Naive B cell (primary cell): ENCODE measurements at regions not wholly inside any gene's neighbourhood (a gene's known extent, or its start where the extent isn't known, plus 50 kb on each side); places are given as distances from the start of the nearest gene placed in this dataset.
"Not testable (repeated sequence)": the region's sequence is repeated elsewhere in the genome, so short reads cannot be mapped to it uniquely, and the experiment has no call there.

Experiments used
- ATAC-seq, 2 donors: fragments of 150-1000 bp; cut with Tn5 transposase; 2 replicates each; pipeline ENCODE4 v1.10.0; 2021; ENCODE audit warnings: low read depth in 2 of 2, mild to moderate bottlenecking in 2 of 2, moderate library complexity in 2 of 2
- DNase-seq: peaks from one replicate; pipeline ENCODE4 v3.0.0; 2022
- H3K27ac Mint-ChIP-seq, 6 donors: one replicate each; pipeline ENCODE4 v1.8.0; 2020 to 2022; ENCODE audit warnings: mild to moderate bottlenecking in 6 of 6, mixed read lengths in 6 of 6, moderate library complexity in 5 of 6, inconsistent platforms in 2 of 6
- H3K27me3 Mint-ChIP-seq, 3 donors: one replicate each; pipeline ENCODE4 v1.8.0; 2021 to 2022; ENCODE audit warnings: mixed read lengths in 3 of 3, mild to moderate bottlenecking in 1 of 3
- H3K36me3 Mint-ChIP-seq, 2 donors: one replicate each; pipeline ENCODE4 v1.8.0; 2020 to 2022; ENCODE audit warnings: mixed read lengths in 2 of 2, inconsistent platforms in 1 of 2, mild to moderate bottlenecking in 1 of 2
- H3K4me1 Mint-ChIP-seq, 3 donors: one replicate each; pipeline ENCODE4 v1.8.0; 2020 to 2022; ENCODE audit warnings: mixed read lengths in 3 of 3, inconsistent platforms in 1 of 3, mild to moderate bottlenecking in 1 of 3, moderate library complexity in 1 of 3
- H3K4me3 Mint-ChIP-seq, 8 donors: one replicate each; pipeline ENCODE4 v1.8.0; 2020 to 2022; ENCODE audit warnings: mild to moderate bottlenecking in 8 of 8, mixed read lengths in 8 of 8, moderate library complexity in 8 of 8, inconsistent platforms in 2 of 8
- H3K9me3 Mint-ChIP-seq, 7 donors: one replicate each; pipeline ENCODE4 v1.8.0; 2020 to 2022; ENCODE audit warnings: mixed read lengths in 7 of 7, mild to moderate bottlenecking in 5 of 7, inconsistent platforms in 2 of 7, moderate library complexity in 1 of 7

DNA sequence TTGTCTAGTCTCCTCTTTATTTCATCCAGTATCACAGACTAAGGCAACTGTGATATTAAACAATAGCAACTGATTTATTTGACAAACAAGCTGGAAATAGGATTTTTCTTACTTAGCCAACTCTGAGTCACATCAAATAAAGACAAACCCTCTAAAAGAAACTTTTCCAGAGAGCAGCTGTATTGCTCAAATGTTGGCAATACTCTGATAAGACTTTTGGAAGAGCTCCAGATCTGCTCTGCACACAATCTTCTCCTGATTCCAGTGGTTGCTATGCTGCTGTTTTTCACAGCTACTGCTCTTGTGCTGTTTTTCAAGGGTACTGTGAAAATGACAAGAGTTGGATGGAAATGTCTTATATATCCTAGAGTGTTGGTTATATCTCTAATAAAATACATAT, 1479.2 kb downstream of the SLITRK5 start:
- Mint-ChIP-seq H3K4me3 (no peak overlapping the region), H3K4me1 (no peaks in the 10 kb centered on the region), H3K27me3 (no peaks in the 10 kb centered on the region), H3K36me3 (no peaks in the 10 kb centered on the region), H3K9me3 (peaks cover 0 to 26% (median 6%) of the 10 kb centered on the region in 7 donors), H3K27ac (no peak overlapping the region)
- ATAC-seq (no peak), DNase-seq (no peak)

DNA sequence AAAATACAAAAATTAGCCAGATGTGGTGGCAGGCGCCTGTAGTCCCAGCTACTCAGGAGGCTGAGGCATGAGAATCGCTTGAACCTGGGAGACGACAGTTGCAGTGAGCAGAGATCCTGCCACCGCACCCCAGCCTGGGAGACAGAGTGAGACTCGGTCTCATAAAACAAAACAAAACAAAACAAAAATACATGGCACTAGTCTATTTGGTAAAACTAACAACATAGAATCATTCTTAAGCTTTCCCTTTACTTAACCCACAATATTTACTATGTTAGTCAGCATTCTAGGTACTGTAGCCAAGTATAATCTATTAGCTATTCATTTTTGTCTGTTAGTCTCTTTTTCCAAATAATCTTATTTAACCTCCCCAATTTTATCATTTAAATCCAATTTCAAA, 1482.8 kb downstream of the SLITRK5 start:
- no peak for DNase-seq
- H3K4me3 Mint-ChIP-seq: no peak overlapping the region
- H3K27me3 Mint-ChIP-seq: no peaks in the 10 kb centered on the region
- H3K4me1 Mint-ChIP-seq: no peaks in the 10 kb centered on the region
- no peaks in the 10 kb centered on the region for H3K36me3 Mint-ChIP-seq
- H3K9me3 Mint-ChIP-seq: peaks cover 0 to 20% (median 6%) of the 10 kb centered on the region in 7 donors
- no peak for ATAC-seq
- no peak overlapping the region for H3K27ac Mint-ChIP-seq

DNA sequence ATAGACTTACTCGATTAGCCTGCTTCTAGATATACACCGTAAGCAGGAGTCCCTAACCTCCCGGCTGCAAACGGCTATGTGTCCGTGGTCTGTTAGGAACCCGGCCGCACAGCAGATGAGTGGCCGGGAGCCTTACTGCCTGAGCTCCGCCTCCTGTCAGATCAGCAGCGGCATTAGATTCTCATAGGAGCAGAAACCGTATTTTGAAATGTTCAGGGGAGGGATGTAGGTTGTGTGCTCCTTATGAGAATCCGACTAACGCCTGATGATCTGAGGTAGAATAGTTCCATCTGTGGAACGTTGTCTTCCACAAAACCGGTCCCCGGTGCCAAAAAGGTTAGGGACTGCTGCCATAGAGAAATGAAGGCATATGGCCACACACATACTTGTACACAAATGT, 1491.9 kb downstream of the SLITRK5 start:
- peaks cover 0 to 9% (median 5%) of the 10 kb centered on the region in 7 donors for H3K9me3 Mint-ChIP-seq
- no peaks in the 10 kb centered on the region for H3K27me3 Mint-ChIP-seq
- no peak overlapping the region for H3K27ac Mint-ChIP-seq
- H3K4me3 Mint-ChIP-seq: no peak overlapping the region
- ATAC-seq (no peak), DNase-seq (no peak)
- no peaks in the 10 kb centered on the region for H3K36me3 Mint-ChIP-seq
- H3K4me1 Mint-ChIP-seq: no peaks in the 10 kb centered on the region

DNA sequence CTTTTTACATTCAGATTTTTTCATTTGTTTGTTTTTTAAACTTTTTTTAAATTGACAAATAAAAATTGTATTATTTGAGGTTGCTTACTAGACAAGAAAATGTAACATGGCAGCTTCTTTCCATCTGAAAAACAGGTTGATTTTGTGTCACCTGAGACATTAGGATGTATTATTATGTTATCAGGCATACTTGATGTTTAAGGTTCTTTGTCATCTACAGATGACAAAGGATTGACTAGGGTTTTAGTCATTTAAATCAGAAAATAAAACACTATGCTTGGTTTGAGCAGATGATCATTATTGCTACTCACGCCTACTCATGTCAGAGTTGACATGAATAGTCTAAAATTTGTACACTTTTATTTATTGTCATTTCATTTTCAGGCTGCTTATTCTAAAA, 1494.5 kb downstream of the SLITRK5 start:
- no peaks in the 10 kb centered on the region for H3K4me1 Mint-ChIP-seq
- DNase-seq (no peak), ATAC-seq (no peak)
- H3K36me3 Mint-ChIP-seq: no peaks in the 10 kb centered on the region
- peaks cover 0 to 9% (median 4%) of the 10 kb centered on the region in 7 donors for H3K9me3 Mint-ChIP-seq
- no peak overlapping the region for H3K27ac Mint-ChIP-seq
- no peaks in the 10 kb centered on the region for H3K27me3 Mint-ChIP-seq
- H3K4me3 Mint-ChIP-seq: no peak overlapping the region

DNA sequence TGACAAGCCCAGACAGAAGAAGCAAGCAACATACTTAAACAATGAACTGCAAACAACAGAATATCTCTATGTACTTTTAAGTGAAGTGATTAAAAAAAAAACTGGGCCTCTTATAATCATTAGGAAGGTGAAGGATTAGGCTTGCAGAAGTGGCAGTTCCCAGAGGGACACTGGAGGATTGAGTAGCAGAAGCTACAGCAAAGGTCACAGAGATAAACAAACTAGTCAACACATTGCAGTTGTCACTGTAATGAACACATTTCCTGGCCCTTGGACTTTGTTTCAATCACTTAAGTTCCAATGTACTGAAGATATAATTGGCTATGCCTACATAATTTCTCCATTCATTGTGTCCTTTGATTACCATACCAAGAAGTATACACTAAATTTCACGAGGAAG, 1498.8 kb downstream of the SLITRK5 start:
- Mint-ChIP-seq H3K36me3 (no peaks in the 10 kb centered on the region), H3K4me1 (no peaks in the 10 kb centered on the region), H3K27me3 (no peaks in the 10 kb centered on the region), H3K4me3 (no peak overlapping the region), H3K27ac (no peak overlapping the region), H3K9me3 (peaks cover 0 to 1% (median 0%) of the 10 kb centered on the region in 7 donors)
- ATAC-seq: no peak
- no peak for DNase-seq

DNA sequence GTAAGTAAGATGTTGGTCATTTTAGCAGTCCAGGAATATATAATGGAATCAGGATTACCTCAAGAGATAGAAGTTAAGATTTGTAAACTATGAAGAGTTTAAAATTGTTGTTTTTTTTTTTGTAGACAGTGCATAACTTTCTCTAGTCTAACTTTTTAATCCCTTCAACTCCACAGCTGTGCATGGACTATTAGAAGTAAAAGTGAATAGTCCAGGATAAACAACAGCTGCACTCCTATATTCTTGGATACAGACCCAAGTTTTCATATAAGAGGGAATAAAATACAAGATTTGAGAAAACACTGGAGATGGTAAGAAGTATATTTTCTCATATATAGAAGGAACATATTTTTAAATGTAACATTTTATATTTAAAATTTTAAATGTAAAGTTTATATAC, 1509.9 kb downstream of the SLITRK5 start:
- ATAC-seq: no peak
- H3K27me3 Mint-ChIP-seq: no peaks in the 10 kb centered on the region
- H3K27ac Mint-ChIP-seq: no peak overlapping the region
- H3K4me1 Mint-ChIP-seq: no peaks in the 10 kb centered on the region
- H3K36me3 Mint-ChIP-seq: no peaks in the 10 kb centered on the region
- no peak overlapping the region for H3K4me3 Mint-ChIP-seq
- peaks cover 0 to 8% (median 0%) of the 10 kb centered on the region in 7 donors for H3K9me3 Mint-ChIP-seq
- no peak for DNase-seq

DNA sequence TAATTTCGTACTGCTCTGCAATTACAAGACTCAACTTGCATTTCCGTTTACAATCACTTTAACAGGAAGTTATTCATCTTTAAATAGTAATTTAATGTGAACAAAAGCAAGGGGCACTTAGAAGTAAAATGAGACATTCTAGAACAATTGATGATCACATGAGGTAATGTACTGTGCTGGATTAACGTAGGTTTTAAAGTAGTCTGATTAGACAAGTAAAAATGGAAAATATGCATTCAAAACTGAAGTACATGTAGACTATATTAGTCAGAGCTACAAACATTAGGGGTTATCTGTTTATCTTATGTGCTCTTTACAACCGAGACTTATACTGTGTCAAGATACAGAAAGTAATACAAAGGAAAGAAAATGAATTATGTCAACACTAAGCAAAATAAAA, 1528.0 kb downstream of the SLITRK5 start:
- no peaks in the 10 kb centered on the region for H3K4me1 Mint-ChIP-seq
- no peak overlapping the region for H3K27ac Mint-ChIP-seq
- no peaks in the 10 kb centered on the region for H3K36me3 Mint-ChIP-seq
- DNase-seq: no peak
- no peak overlapping the region for H3K4me3 Mint-ChIP-seq
- peaks cover 0 to 11% (median 0%) of the 10 kb centered on the region in 7 donors for H3K9me3 Mint-ChIP-seq
- no peak for ATAC-seq
- H3K27me3 Mint-ChIP-seq: no peaks in the 10 kb centered on the region

DNA sequence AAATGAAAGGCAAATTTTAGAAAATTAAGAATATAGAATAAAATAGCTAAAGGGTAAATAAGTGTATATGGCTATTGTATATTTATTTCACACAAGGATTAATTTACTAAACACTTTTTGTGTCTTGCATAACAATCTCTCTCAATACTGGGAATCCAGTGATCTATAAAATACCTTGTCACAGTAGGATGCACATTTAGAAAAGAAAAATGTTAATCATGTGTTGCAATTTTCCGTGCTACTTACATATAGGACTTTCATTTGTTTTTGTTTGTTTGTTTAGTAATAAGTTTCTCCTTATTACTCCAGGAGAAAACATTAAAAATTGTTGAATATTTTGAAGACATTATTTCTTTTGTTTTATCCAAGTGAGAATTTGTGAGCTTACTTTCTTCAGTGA, 1533.3 kb downstream of the SLITRK5 start:
- H3K36me3 Mint-ChIP-seq: no peaks in the 10 kb centered on the region
- H3K27me3 Mint-ChIP-seq: no peaks in the 10 kb centered on the region

DNA sequence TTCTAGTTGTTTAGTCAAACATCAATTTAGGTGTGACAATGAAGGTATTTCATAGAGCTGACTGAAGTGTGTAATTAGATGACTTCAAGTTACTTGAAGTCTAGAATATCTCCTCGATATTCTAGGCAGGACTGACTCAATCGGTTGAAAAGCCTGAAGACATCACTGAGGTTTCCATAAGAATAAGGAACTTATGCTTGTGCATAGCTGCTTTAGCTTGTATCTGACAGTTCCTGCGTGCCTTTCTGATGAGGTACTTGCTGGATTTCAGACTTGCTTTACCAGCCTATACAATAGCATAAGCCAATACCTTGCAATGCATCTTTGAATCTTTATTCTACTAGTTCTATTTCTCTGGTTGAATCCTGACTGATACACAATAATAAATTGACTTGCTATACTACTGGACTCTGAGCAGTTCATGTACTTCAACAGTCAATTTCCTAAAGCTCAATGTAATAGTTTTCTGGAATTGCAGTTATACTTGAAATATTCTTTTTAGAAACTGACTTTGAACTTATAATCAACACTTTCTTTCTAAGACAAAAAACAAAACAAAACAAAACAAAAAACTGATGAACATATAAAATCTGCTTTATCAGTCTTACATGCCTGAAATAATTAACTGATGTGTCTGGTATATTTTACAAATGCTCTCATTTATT, 1534.8 kb downstream of the SLITRK5 start:
- DNase-seq (no peak), ATAC-seq (no peak)
- Mint-ChIP-seq H3K36me3 (no peaks in the 10 kb centered on the region), H3K4me3 (no peak overlapping the region), H3K9me3 (peaks cover 0 to under 1% (median 0%) of the 10 kb centered on the region in 7 donors), H3K27me3 (no peaks in the 10 kb centered on the region), H3K4me1 (no peaks in the 10 kb centered on the region), H3K27ac (no peak overlapping the region)

More for the DNA sequence above, 1533.3 kb downstream of the SLITRK5 start:
- H3K4me3 Mint-ChIP-seq: no peak overlapping the region
- ATAC-seq (no peak), DNase-seq (no peak)
- peaks cover 0 to 3% (median 0%) of the 10 kb centered on the region in 7 donors for H3K9me3 Mint-ChIP-seq
- no peak overlapping the region for H3K27ac Mint-ChIP-seq
- no peaks in the 10 kb centered on the region for H3K4me1 Mint-ChIP-seq

DNA sequence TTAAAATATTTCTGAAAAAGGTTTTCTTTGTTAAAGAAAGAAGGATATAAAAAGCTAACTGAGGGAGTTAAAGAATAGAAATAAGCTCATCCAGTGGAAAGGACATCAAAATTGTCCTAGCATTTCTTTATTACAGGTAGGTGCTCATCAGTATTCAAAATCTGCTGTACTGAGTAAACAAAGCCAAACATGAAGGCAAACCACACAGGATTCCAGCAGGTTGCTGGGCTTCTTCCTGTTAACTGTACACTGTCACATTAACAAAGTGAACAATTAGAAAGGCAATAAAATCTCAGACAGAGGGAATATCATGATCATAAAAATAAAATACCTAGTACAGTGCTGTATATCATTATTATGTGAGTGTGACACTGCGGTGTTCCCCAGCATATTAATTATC, 1541.0 kb downstream of the SLITRK5 start:
- Mint-ChIP-seq H3K9me3 (peaks cover 0 to 8% (median 2%) of the 10 kb centered on the region in 7 donors), H3K4me3 (no peak overlapping the region), H3K4me1 (no peaks in the 10 kb centered on the region), H3K36me3 (no peaks in the 10 kb centered on the region), H3K27ac (no peak overlapping the region), H3K27me3 (no peaks in the 10 kb centered on the region)
- ATAC-seq: no peak
- no peak for DNase-seq

DNA sequence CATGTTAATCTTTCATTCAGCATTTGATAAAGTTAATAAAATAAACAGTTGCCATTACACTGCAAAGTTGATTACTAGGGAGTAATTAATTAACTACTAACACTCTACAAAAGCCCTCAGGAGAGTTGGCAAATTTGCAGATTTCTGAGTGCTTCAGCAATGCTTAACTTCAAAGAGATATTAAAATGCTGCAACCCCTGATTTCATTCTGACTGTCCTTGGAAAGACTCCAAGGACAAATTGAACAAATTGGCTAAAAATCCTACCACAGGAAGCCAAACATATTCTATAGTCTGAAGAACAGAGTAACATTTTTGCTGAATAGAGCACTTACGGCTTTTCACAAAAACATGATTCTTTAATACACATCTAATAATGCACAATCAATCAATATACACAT, 1543.0 kb downstream of the SLITRK5 start:
- Mint-ChIP-seq H3K4me3 (no peak overlapping the region), H3K36me3 (no peaks in the 10 kb centered on the region), H3K27ac (no peak overlapping the region), H3K27me3 (no peaks in the 10 kb centered on the region), H3K9me3 (peaks cover 0 to 8% (median 2%) of the 10 kb centered on the region in 7 donors), H3K4me1 (no peaks in the 10 kb centered on the region)
- no peak for ATAC-seq
- DNase-seq: no peak

DNA sequence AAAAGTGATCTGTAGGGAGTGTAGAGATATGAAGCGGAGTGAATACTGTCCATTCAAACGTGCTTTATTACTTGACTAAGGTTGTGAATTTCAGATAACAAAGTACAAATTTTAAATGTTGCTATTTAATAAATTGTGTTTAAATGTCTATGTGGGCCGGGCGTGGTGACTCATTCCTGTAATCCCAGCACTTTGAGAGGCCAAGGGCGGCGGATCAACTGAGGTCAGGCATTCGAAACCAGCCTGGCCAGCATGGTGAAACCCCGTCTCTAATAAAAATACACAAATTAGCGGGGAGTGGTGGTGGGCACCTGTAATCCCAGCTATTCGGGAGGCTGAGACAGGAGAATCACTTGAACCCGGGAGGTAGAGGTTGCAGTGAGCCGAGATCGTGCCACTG, 1544.1 kb downstream of the SLITRK5 start:
- H3K27ac Mint-ChIP-seq, H3K4me3 Mint-ChIP-seq, DNase-seq, ATAC-seq, H3K4me1 Mint-ChIP-seq, H3K27me3 Mint-ChIP-seq, H3K36me3 Mint-ChIP-seq: not testable (repeated sequence)
- H3K9me3 Mint-ChIP-seq: peaks cover 0 to 13% (median 2%) of the 10 kb centered on the region in 7 donors

DNA sequence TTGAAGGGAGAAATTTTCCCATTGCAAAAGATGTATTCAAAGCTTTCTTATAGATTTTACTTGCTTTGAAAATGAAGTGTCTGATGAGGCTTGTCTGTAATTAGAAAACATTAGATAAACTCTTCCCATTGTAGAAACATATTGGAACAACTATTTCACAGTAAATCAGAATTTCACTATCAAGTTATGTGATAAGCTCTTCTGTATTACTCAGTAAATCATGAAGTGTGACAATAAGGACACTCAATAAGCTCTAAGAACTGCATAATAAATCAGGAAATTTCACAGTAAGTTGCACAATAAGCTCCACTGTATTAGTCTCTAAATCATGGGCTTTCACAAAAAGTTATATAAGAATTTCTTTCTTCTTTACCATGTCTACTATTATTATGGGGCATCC, 1546.6 kb downstream of the SLITRK5 start:
- Mint-ChIP-seq H3K36me3 (no peaks in the 10 kb centered on the region), H3K27ac (no peak overlapping the region), H3K4me3 (no peak overlapping the region), H3K4me1 (no peaks in the 10 kb centered on the region), H3K9me3 (peaks cover 2 to 21% (median 6%) of the 10 kb centered on the region in 7 donors), H3K27me3 (no peaks in the 10 kb centered on the region)
- ATAC-seq: no peak
- no peak for DNase-seq

DNA sequence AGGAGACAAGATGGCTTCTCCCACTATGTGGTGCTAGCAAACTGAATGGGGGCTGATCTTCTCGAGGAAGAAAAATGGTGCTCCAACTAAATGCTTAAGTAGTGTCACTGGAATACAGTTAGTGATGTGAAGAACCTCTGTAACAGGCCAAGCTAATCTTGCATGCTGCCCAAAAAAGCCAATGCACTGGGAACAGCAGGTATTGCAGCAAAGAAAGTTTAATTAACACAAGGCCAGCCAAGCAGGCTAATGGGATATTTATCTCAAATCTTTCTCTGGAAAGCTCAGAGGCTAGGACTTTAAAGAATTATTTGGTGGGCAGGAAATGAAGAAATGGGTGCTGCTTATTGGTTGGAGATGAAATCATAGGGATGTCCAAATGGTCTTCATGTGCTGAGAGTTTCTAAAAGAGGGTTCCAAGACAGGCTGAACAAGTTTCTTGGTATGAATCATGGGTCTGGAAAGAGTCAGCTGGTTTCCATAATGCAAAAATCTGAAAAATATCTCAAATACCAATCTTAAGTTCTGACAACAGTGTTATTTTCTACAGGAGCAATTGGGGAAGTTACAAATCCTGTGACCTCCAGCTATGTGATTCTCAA, 1550.5 kb downstream of the SLITRK5 start:
- H3K36me3 Mint-ChIP-seq: no peaks in the 10 kb centered on the region
- ATAC-seq: no peak

More for the DNA sequence above, 1550.5 kb downstream of the SLITRK5 start:
- no peak overlapping the region for H3K27ac Mint-ChIP-seq
- H3K4me1 Mint-ChIP-seq: no peaks in the 10 kb centered on the region
- no peak overlapping the region for H3K4me3 Mint-ChIP-seq
- no peak for DNase-seq
- peaks cover 2 to 17% (median 5%) of the 10 kb centered on the region in 7 donors for H3K9me3 Mint-ChIP-seq
- H3K27me3 Mint-ChIP-seq: no peaks in the 10 kb centered on the region
